ENCODE measurements at regions not wholly inside any gene's neighbourhood (a gene's known extent, or its start where the extent isn't known, plus 50 kb on each side); places are given as distances from the start of the nearest gene placed in this dataset.

DNA sequence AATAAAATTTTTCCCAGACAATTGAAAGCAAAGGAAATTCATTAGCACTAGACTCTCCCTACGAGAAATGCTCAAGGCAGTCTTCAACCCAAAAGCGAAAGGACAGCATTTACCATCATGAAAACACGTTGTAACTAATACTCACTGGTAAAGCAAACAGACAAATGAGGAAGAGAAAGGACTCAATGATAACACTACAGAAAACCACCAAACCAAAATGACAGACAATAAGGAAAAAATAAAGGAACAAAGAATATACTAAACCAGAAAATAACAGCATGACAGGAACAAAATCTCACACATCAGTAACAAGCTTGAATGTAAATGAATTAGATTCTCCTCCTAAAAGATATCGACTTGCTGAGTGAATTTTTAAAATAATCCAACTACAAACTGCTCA, 190.7 kb downstream of the NOL4 start:
- TF ChIP-seq, protein P1, sequence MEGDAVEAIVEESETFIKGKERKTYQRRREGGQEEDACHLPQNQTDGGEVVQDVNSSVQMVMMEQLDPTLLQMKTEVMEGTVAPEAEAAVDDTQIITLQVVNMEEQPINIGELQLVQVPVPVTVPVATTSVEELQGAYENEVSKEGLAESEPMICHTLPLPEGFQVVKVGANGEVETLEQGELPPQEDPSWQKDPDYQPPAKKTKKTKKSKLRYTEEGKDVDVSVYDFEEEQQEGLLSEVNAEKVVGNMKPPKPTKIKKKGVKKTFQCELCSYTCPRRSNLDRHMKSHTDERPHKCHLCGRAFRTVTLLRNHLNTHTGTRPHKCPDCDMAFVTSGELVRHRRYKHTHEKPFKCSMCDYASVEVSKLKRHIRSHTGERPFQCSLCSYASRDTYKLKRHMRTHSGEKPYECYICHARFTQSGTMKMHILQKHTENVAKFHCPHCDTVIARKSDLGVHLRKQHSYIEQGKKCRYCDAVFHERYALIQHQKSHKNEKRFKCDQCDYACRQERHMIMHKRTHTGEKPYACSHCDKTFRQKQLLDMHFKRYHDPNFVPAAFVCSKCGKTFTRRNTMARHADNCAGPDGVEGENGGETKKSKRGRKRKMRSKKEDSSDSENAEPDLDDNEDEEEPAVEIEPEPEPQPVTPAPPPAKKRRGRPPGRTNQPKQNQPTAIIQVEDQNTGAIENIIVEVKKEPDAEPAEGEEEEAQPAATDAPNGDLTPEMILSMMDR (IDR thresholded peaks at IDR 0.05), result no peak
- TF ChIP-seq ZFX (IDR thresholded peaks at IDR 0.05; ENCODE audit: borderline replicate concordance), result no peak
